Sigmoid colon (tissue), 6 donors: ENCODE measurements at regions not wholly inside any gene's neighbourhood (a gene's known extent, or its start where the extent isn't known, plus 50 kb on each side); places are given as distances from the start of the nearest gene placed in this dataset.
A peak's percentile ranks its signal among the peaks of the same experiment; 100 is the strongest.

Experiments
- DNase-seq: peaks from one replicate; pipeline ENCODE4 v3.0.0-alpha.2; 2019
- H3K27ac ChIP-seq, 4 donors: fragments of 200-600 bp; sonication (generic); one replicate each; pipeline ENCODE4 v1.5.1; 2016 to 2019; ENCODE audit warnings: mild to moderate bottlenecking in 1 of 4
- H3K27me3 ChIP-seq, 3 donors: fragments of 200-600 bp; sonication (generic); one replicate each; pipeline ENCODE4 v1.5.1; 2019; ENCODE audit warnings: mild to moderate bottlenecking in 1 of 3
- H3K36me3 ChIP-seq, 4 donors: fragments of 200-600 bp; sonication (generic); one replicate each; pipeline ENCODE4 v1.5.1; 2016 to 2019
- H3K4me1 ChIP-seq, 4 donors: fragments of 200-600 bp; sonication (generic); one replicate each; pipeline ENCODE4 v1.5.1; 2017 to 2019
- H3K4me3 ChIP-seq, 4 donors: fragments of 200-600 bp; sonication (generic); one replicate each; pipeline ENCODE4 v1.5.1; 2017 to 2019; ENCODE audit warnings: mild to moderate bottlenecking in 2 of 4, moderate library complexity in 1 of 4
- H3K9me3 ChIP-seq, 4 donors: fragments of 200-600 bp in 3 of 4; sonication (generic) in 3 of 4; one replicate each; pipeline versions ENCODE4 v1.5.1 to v1.6.1; 2013 to 2019
- EP300 ChIP-seq, 4 donors: sonication (generic); formaldehyde crosslinking; IDR thresholded peaks; one replicate each; pipeline ENCODE4 v1.6.1; 2017; ENCODE audit warnings: antibody characterized with exemption in 4 of 4
- POLR2A ChIP-seq, 2 donors: fragments of 450-650 bp; IDR thresholded peaks; one replicate each; pipeline ENCODE4 v1.6.1; 2016; ENCODE audit warnings: antibody characterized with exemption in 2 of 2, mild to moderate bottlenecking in 2 of 2, moderate library complexity in 2 of 2
- POLR2AphosphoS5 ChIP-seq, 4 donors: sonication (generic); formaldehyde crosslinking; IDR thresholded peaks; one replicate each; pipeline ENCODE4 v1.6.1; 2017; ENCODE audit warnings: antibody characterized with exemption in 4 of 4
- WGBS, 2 donors: extraction: QIAGEN DNeasy Blood & Tissue Kit; methylation state at CpG; one replicate each; pipeline ENCODE4 v1.1.7; 2013; 5-methylcytosine and 5-hydroxymethylcytosine counted together
- intact Hi-C: fragments of 100-400 bp; cut with DNase I; formaldehyde crosslinking; loops from one replicate; pipeline ENCODE4 v1.15.1; 2023
- TF ChIP-seq, protein P1 (sequence below), 4 experiments: fragments of 450-650 bp in 3 of 4; fragments of 200-600 bp in 1 of 4; IDR thresholded peaks; one replicate each; pipeline ENCODE4 v1.5.1; 2016 to 2019; ENCODE audit warnings: antibody characterized with exemption in 4 of 4, mild to moderate bottlenecking in 3 of 4, moderate library complexity in 2 of 4
- donor health status: healthy with polysubstance abuse.
- donor health status: healthy.

DNA sequence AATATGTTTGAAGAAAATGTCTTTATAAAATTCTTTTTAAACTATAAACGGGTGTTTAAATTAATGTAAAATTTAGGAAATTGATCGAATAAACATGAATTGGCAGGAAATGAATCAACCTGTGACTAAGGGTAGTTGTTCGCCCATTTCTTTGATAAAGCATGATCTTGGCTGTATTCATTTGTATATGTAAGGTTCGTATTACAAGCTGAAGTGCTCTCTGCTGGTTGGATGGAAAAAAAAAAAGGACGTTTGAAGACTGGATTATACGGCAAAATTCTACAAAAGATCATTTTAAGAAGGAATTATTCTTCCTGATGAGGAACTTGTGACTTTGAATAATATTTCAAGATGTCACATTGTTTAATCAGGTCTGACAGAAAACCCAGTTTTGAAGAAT lies 185.4 kb upstream of the ANK3 start:
- no peaks in the 10 kb centered on the region for H3K9me3 ChIP-seq
- no peak overlapping the region for H3K4me3 ChIP-seq
- intact Hi-C loops, result loop anchor here (10.0 kb wide), 1 partner anchor 120 kb away; no protein-coding TSS in a partner anchor
- peaks cover 0 to 36% (median 24%) of the 10 kb centered on the region in 4 donors for H3K4me1 ChIP-seq
- no peak overlapping the region for H3K27ac ChIP-seq
- DNase-seq, result no peak
- TF ChIP-seq POLR2AphosphoS5 (IDR thresholded peaks at IDR 0.05) (no peak), POLR2A (IDR thresholded peaks at IDR 0.05) (no peak), EP300 (IDR thresholded peaks at IDR 0.05) (no peak)
- TF ChIP-seq, protein P1, sequence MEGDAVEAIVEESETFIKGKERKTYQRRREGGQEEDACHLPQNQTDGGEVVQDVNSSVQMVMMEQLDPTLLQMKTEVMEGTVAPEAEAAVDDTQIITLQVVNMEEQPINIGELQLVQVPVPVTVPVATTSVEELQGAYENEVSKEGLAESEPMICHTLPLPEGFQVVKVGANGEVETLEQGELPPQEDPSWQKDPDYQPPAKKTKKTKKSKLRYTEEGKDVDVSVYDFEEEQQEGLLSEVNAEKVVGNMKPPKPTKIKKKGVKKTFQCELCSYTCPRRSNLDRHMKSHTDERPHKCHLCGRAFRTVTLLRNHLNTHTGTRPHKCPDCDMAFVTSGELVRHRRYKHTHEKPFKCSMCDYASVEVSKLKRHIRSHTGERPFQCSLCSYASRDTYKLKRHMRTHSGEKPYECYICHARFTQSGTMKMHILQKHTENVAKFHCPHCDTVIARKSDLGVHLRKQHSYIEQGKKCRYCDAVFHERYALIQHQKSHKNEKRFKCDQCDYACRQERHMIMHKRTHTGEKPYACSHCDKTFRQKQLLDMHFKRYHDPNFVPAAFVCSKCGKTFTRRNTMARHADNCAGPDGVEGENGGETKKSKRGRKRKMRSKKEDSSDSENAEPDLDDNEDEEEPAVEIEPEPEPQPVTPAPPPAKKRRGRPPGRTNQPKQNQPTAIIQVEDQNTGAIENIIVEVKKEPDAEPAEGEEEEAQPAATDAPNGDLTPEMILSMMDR (IDR thresholded peaks at IDR 0.05), result no peak
- 91% methylated on average over 6 of the region's 6 CpGs for WGBS, 2 donors
- H3K27me3 ChIP-seq, result no peaks in the 10 kb centered on the region
- H3K36me3 ChIP-seq, result no peaks in the 10 kb centered on the region

DNA sequence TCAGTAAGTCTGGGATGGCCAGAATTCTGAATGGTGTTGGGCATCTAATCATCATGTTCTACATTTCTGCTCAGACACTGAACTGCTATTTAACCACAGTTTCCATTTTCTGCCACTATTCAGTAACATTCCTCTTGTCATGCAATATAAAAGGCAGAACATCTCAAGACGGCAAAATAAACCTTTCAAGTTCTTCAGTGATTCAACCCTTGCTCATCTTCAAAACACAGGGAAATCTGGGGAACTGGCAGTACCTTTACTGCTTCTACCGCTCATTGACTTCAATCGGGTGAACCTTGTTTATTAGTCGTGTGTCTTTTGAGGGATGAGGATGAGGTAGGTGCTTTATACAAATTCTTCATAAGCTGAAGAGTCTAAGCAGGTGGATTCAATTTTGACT lies 184.7 kb upstream of the ANK3 start:
- DNase-seq, result no peak
- Histone ChIP-seq H3K27me3 (no peaks in the 10 kb centered on the region), H3K36me3 (no peaks in the 10 kb centered on the region), H3K9me3 (no peaks in the 10 kb centered on the region), H3K4me3 (no peak overlapping the region), H3K27ac (peak overlapping the region in 2 of 4 donors; percentile 62 to 68), H3K4me1 (peaks cover 0 to 36% (median 24%) of the 10 kb centered on the region in 4 donors)
- intact Hi-C loops, result loop anchor here (10.0 kb wide), 1 partner anchor 120 kb away; no protein-coding TSS in a partner anchor
- 96 to 97% methylated on average over 4 of the region's 4 CpGs for WGBS, 2 donors
- TF ChIP-seq EP300 (IDR thresholded peaks at IDR 0.05), result no peak
- no peak for TF ChIP-seq POLR2A (IDR thresholded peaks at IDR 0.05)
- TF ChIP-seq POLR2AphosphoS5 (IDR thresholded peaks at IDR 0.05), result no peak

DNA sequence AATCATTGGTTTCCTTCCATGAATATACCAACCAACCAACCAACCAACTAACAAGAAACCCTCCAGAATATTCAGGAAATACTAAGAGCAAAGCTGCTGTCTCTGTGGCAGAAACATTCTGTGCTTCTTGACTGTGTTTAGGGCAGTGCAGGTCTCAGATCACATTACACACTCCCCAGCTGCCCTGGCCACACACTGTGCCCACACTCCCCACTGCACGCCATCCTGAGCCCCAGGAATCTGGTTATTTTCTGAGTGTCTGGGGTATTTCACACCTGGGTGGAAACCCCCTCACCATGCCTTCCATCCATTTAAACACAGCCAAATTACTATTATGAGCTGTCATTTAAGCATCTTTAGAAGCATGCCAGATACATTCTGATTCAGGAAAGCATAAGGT lies 183.7 kb upstream of the ANK3 start:
- WGBS, 2 donors, result 87 to 90% methylated on average over 1 of the region's 1 CpG

GRCh38 chr10:60572511-60573194 lies 183.0 kb upstream of the ANK3 start:
- DNase-seq, result no peak
- H3K9me3 ChIP-seq, result no peaks in the 10 kb centered on the region
- WGBS, 2 donors, result 3 to 5% methylated on average over 12 of the region's 12 CpGs
- H3K27me3 ChIP-seq, result no peaks in the 10 kb centered on the region
- peak overlapping the region; percentile 16 to 45 (median 34) for H3K4me3 ChIP-seq
- H3K36me3 ChIP-seq, result no peaks in the 10 kb centered on the region
- intact Hi-C loops, result loop anchor here (10.0 kb wide), 1 partner anchor 118 kb away; no protein-coding TSS in a partner anchor
- TF ChIP-seq EP300 (IDR thresholded peaks at IDR 0.05), result no peak
- TF ChIP-seq, protein P1 (IDR thresholded peaks at IDR 0.05), result no peak
- TF ChIP-seq POLR2AphosphoS5 (IDR thresholded peaks at IDR 0.05), result peak in 1 of 4 donors; percentile 14
- TF ChIP-seq POLR2A (IDR thresholded peaks at IDR 0.05), result no peak
- H3K27ac ChIP-seq, result peak overlapping the region; percentile 5 to 68 (median 52)
- peaks cover 0 to 36% (median 24%) of the 10 kb centered on the region in 4 donors for H3K4me1 ChIP-seq

More for the DNA sequence above, 183.7 kb upstream of the ANK3 start:
- Histone ChIP-seq H3K9me3 (no peaks in the 10 kb centered on the region), H3K27me3 (no peaks in the 10 kb centered on the region), H3K4me3 (no peak overlapping the region), H3K4me1 (peaks cover 0 to 36% (median 24%) of the 10 kb centered on the region in 4 donors), H3K27ac (peak overlapping the region in 2 of 4 donors; percentile 62 to 68), H3K36me3 (no peaks in the 10 kb centered on the region)
- TF ChIP-seq EP300 (IDR thresholded peaks at IDR 0.05) (no peak), POLR2AphosphoS5 (IDR thresholded peaks at IDR 0.05) (no peak), POLR2A (IDR thresholded peaks at IDR 0.05) (no peak)
- TF ChIP-seq, protein P1 (IDR thresholded peaks at IDR 0.05), result no peak
- intact Hi-C loops, result loop anchor here (10.0 kb wide), 1 partner anchor 119 kb away; no protein-coding TSS in a partner anchor
- DNase-seq, result no peak

DNA sequence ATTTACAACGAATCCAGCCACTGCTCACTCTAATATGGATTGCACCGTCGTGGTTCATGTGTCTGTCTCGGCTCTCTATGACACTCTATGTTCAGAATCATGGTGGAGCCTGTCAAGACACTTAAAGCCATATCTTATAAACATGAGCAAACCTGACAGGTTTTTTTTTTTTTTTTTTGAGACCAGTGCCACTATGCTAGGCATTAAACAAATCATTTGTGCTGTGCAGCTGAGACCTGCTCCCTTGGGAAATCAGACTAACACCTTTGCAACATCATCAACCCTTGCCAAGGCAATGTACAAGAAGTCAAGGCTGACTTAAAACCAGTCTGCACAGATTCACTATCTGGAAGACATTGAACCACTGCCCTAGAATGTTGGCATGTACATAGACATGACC lies 181.2 kb upstream of the ANK3 start:
- TF ChIP-seq, protein P1 (IDR thresholded peaks at IDR 0.05), result no peak
- TF ChIP-seq EP300 (IDR thresholded peaks at IDR 0.05), result no peak
- no peak for TF ChIP-seq POLR2A (IDR thresholded peaks at IDR 0.05)
- no peak for TF ChIP-seq POLR2AphosphoS5 (IDR thresholded peaks at IDR 0.05)
- Histone ChIP-seq H3K9me3 (no peaks in the 10 kb centered on the region), H3K4me3 (peak overlapping the region in 3 of 4 donors; percentile 0 to 41 (median 8)), H3K4me1 (peaks cover 0 to 28% (median 14%) of the 10 kb centered on the region in 4 donors), H3K27me3 (no peaks in the 10 kb centered on the region), H3K36me3 (no peaks in the 10 kb centered on the region), H3K27ac (no peak overlapping the region)
- WGBS, 2 donors, result 90 to 98% methylated on average over 4 of the region's 4 CpGs
- intact Hi-C loops, result loop anchor here (10.0 kb wide), 1 partner anchor 116 kb away; no protein-coding TSS in a partner anchor
- DNase-seq, result no peak
